ENCODE measurements at regions not wholly inside any gene's neighbourhood (a gene's known extent, or its start where the extent isn't known, plus 50 kb on each side); places are given as distances from the start of the nearest gene placed in this dataset.

- no peak for DNase-seq
Measured at GRCh38 chr5:3312299-3312698, 283.3 kb upstream of the IRX1 start.

GRCh38 chr5:3311433-3311832, 284.2 kb upstream of the IRX1 start:
- no peak for DNase-seq

DNA sequence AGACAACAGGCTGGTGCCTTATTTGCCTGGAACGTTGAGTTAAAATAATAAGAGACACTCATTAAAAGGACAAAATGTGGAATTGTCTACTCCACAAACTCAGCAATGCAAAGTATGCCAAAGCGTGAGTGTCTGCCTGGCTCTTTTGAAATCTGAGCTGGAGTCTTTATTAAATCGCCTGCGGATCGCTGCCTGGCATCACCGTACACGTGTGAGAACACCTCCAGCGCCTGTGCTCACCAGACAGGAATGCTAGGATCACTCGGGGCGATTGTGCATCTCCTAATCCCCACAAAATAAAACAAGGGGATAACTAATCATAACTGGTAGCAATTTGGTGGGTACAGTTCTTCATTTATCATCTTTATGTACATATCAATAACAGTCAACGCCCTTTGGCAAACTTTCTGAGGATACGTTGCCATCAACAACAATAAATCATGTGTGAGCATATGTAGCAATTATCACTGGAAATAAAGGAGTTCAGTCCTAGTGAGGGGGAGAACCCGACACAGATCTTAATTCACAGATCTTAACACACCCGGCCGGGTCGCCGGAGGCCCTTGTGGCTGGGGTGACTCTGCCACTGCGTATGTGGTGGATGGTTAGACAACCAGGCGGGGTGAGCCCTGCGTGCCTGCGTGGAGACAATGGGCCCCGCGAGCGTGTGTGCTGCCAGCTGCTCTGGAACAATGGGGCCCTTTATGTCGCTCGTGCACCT, 284.9 kb upstream of the IRX1 start:
- DNase-seq: no peak

GRCh38 chr5:3309538-3309937, 286.1 kb upstream of the IRX1 start:
- no peak for DNase-seq

- no peak for DNase-seq
Measured at GRCh38 chr5:3307982-3308621, 287.5 kb upstream of the IRX1 start.

- DNase-seq: no peak
Measured at GRCh38 chr5:3305432-3305831, 290.2 kb upstream of the IRX1 start.

- no peak for DNase-seq
Measured at GRCh38 chr5:3304346-3304745, 291.3 kb upstream of the IRX1 start.

- no peak for DNase-seq
Measured at GRCh38 chr5:3303777-3304176, 291.9 kb upstream of the IRX1 start.

DNA sequence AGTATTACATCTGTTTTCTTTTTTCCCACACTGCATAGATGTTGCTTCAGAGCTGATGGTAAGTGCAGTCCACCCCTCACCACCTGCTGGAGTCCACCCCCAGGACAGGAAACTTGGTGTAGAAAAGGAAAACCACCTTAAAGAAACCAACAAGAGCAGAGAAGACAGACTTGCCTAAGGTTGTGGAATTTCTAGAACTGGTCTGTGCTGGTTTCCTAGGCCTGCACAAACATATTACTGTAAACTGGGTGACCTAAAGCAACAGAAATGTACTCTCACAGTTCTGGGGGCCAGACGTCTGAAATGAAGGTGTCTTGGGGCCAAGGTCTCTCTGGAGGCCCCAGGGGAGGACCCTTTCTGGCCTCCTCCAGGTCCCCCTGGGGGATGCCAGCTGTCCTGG, 293.4 kb upstream of the IRX1 start:
- no peak for DNase-seq

DNA sequence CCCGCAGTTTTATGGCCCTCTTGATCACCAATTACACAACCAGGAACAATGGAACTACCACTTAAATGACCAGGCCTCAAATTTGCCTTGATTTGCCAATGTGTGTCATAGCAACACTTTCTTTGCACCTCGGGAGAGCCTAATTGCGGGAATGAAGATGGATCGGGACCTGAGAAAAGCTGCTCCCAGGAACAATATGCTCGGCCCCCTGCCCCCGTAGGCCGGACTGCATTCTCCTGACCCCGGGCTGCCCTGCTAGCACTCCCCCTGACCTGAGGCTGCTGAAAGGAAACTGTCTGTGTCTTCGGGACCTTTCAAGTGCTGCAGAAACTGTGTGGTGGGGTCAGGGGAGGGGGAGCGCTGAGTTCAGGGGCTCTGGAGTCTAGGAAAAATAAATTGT, 294.3 kb upstream of the IRX1 start:
- no peak for DNase-seq

DNA sequence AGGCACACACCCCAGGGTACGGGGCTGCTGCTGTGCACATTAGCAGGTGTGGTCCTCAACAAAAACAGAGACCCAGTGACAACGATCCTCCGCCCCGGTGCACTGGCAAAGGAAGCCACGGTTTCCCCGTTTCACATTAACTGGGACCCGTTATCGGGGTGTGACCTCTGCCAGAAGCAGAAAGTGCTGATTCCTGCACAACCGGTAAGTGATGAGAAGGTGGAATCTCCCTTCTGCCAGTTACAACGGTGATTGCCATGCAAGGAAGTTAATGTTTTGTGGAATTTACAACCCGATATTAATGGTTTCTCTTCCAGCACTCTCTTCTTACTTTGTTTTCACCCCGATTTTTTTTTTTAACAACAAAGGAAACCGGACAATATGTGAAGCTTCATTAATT, 294.9 kb upstream of the IRX1 start:
- no peak for DNase-seq

GRCh38 chr5:3299441-3299840, 296.2 kb upstream of the IRX1 start:
- DNase-seq: no peak

DNA sequence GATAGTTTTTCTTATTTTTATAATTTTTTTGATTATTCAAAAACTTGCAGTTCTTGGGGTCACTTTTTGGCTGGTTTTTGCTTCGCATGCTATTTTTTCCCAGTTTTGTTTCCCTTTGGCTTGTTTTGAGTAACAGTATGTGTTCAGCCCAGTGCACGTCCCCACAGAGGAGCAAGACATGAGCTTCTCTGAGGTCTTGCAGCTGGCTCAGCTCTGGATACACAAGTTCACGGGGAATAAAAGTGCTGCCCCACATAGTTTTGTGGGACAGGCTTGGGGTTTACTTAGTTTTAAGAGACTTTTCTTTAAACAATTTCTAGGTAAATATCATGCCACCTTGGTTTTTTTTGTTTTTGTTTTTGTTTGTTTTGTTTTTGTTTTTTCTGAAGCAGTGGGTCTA, 297.8 kb upstream of the IRX1 start:
- no peak for DNase-seq

DNA sequence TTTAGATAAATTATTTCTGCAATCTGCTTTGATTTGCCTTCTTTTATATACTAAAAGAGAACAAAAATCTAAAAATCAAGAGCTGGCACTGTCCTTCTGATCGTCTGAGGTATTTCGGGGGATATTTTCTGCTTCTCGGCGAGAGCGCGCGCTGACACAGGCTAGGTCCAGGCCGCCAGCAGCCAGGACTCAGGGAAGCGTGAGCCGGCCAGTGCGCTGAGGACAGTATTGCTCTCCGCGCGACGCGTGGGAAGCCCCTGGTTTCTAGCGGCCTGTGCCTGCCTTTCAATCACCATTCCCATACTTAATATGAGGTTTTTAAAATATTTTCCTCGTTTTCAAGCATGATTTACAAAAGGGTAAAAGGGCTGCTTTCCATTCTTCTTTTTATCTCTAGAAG, 307.3 kb upstream of the IRX1 start:
- DNase-seq: no peak

DNA sequence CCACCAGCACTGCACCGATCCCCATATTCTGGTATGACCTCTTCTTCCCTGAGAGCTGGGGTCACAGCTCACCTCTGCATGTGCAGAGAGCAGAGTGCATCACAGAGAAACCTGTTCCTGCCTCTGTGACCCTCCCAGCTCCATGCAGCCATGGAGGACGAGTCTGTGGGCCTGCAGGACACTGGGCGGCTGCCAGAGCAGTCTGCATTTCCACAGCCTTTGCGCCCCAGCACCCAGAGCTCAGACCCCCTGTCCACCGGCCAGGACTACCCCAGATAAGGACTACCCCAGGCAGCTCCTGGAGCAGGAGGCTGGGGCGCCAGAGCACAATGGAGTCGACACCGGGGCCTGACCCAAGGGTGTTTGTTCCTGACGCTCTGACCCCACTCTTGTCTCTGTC, 308.1 kb upstream of the IRX1 start:
- DNase-seq: no peak

- no peak for DNase-seq
Measured at GRCh38 chr5:3285621-3286020, 310.0 kb upstream of the IRX1 start.

DNA sequence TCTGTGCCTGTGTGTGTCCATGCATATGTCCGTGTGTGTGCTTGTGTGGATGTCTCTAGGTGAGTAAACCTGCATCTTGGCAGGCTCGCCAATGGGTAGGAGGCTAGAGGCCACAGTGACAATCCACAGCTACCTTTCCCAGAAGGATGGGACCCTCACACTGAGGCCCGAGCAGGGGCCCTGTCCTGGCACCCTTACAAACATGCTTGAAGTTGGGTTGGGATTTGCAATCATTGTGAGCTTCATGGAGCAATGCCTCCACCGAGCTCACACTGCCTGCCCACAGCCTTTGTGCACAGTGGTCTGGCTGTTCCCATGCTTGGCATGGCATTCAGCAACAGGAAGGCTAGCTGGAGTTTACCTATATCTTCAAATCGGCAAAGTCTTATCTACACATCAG, 311.1 kb upstream of the IRX1 start:
- DNase-seq: no peak

- DNase-seq: no peak
Measured at GRCh38 chr5:3282841-3283240, 312.8 kb upstream of the IRX1 start.

- no peak for DNase-seq
Measured at GRCh38 chr5:3281366-3281765, 314.3 kb upstream of the IRX1 start.

GRCh38 chr5:3278643-3279042, 317.0 kb upstream of the IRX1 start:
- no peak for DNase-seq

DNA sequence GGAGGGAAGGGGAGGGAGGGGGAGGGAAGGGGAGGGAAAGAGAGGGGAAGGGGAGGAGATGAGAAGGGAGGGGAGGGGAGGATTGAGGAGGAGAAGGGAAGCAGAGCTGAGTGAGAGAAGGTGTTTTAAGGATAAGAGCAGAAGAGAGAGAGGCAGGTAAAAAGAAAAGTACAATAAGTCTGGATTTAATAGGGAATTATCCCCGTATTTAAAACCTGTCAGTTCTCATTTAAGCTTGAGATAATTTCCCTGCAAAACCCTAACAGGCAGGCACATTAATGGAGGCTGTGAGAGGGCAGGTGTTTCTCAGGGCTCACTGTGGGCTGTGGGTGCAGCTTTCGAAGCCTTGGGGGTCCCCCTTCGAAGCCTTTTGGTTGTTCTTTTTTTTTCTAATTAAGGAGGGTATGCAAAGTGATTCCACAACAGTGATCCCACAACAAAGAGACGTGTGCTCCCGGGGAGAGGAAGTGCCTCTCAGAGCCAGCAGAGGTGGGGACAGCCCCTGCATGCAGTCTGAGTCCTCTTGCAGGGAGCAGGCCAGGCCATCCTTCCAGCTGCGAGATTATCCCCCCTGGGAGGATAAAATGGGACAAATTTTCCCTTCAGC, 317.9 kb upstream of the IRX1 start:
- DNase-seq: no peak

DNA sequence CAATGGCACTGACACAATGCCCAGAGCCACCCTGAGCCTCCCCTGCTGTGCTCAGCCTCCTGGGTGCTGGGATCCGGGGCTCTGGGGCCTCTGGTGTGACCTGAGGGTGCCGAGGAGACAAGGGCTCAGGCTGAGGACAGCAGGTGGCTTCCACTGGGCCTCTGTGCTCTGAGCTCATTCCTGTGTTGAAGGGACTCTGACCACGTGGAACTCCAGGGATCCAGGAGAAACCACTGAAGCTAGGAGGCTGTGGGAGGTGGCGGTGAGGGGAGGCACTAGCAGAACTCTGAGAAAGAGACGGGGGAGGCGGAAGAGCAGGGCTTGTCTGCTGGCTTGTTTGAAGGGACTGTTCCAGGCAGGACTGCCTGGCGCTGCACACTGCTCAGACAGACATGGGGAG, 318.7 kb upstream of the IRX1 start:
- DNase-seq: no peak

DNA sequence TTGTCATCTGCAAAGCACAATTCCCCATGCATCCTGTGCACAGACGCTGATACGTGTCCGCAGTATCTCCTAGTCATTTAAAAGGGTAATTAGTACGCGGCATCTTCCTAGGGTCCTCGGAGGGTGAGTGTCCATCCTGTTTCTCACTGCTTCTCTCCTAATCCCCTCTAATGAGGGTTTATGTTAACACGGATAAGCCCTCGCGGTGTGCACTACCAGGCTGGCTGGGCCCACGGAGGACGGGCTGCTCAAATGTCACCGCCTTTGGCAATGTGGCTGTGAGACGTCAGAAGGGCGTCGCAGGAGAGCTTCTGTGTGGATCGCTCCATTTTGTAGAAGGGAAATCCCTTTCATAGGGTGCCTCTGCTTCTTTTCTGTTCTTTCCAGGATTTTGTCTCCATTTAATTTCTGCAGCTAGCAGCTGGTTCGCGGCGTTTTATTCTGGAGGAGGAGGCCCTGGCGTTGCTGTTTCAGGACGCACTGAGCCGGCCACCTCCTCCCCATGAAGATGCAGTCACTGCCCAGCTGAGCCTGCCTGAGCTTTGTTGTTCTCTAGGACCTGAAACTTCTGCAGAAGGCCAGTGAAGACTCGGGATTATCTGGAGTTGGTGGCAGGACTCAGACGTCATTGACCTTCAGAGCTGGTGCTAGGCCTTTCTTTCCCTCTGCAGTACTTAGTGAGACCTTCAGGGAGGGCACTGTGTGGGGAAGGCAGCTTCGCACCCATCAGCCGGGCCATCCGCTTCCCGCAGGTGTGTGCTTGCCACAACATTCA, 326.1 kb upstream of the IRX1 start:
- DNase-seq: no peak
